ENCODE measurements at regions not wholly inside any gene's neighbourhood (a gene's known extent, or its start where the extent isn't known, plus 50 kb on each side); places are given as distances from the start of the nearest gene placed in this dataset.

- no peaks in the 10 kb centered on the region for H3K36me3 ChIP-seq (ENCODE audit: control insufficient read depth in 2 of 4, insufficient read depth in 4 of 4, low read length in 3 of 4)
- no peak overlapping the region for H2AK5ac ChIP-seq (ENCODE audit: low read depth, low read length)
- H3K56ac ChIP-seq (replicated peaks; ENCODE audit: insufficient read length, low read depth, low read length): no peak overlapping the region
- WGBS, 2 experiments (ENCODE audit: extremely low coverage in 1 of 2, insufficient coverage in 1 of 2, insufficient read length in 1 of 2, insufficient replicate concordance in 2 of 2, low coverage in 1 of 2, low lambda C conversion rate in 2 of 2, missing lambda C conversion rate in 1 of 2): 84% methylated on average over 5 of the region's 5 CpGs; no CpG with 5 or more reads in 1 of the 2 experiments
- no peak overlapping the region for H2BK15ac ChIP-seq (ENCODE audit: low read length)
- H3K23ac ChIP-seq (ENCODE audit: insufficient read length): no peak overlapping the region
- H3K27ac ChIP-seq (ENCODE audit: low read depth, low read length): no peak overlapping the region
- no peak overlapping the region for H3K4me3 ChIP-seq (ENCODE audit: extremely low read depth in 1 of 4, insufficient read depth in 2 of 4, low read depth in 3 of 4, low read length in 4 of 4)
- H2BK12ac ChIP-seq (ENCODE audit: low read depth, low read length): no peak overlapping the region
- H4K20me1 ChIP-seq (replicated peaks in 1 of 2; ENCODE audit: control insufficient read depth in 1 of 2, insufficient read depth in 2 of 2, low read length in 2 of 2): peaks cover 0 to 2% of the 10 kb centered on the region in 2 experiments
- H4K91ac ChIP-seq (replicated peaks; ENCODE audit: insufficient read length, low read length): no peak overlapping the region
- no peaks in the 10 kb centered on the region for H3K79me1 ChIP-seq (ENCODE audit: low read depth, low read length)
- H3K18ac ChIP-seq (ENCODE audit: extremely low read depth, low read length): no peak overlapping the region
- H3K4me2 ChIP-seq (ENCODE audit: insufficient read depth in 1 of 2, low read depth in 2 of 2, low read length in 2 of 2): no peak overlapping the region
- no peak overlapping the region for H4K5ac ChIP-seq (ENCODE audit: insufficient read length, low read depth, low read length)
- H3K23me2 ChIP-seq (ENCODE audit: low read depth, low read length): no peaks in the 10 kb centered on the region
- no peak overlapping the region for H3K14ac ChIP-seq (ENCODE audit: insufficient read length)
- no peak for DNase-seq (ENCODE audit: low read depth in 1 of 2, low spot score in 2 of 2)
- H3K9me3 ChIP-seq (ENCODE audit: insufficient read depth in 2 of 2, low read depth in 1 of 2, low read length in 1 of 2): no peaks in the 10 kb centered on the region
- ChIA-PET POLR2A (ENCODE audit: partially characterized antibody) (no interaction called here), CTCF (ENCODE audit: partially characterized antibody) (interaction anchor here (0.7 to 0.8 kb wide), 2 partner anchors 399 to 828 kb away, joined by 3 to 4 read pairs; no protein-coding TSS in a partner anchor)
- H3K9ac ChIP-seq (replicated peaks in 1 of 4; ENCODE audit: extremely low read depth in 1 of 4, low read depth in 3 of 4, low read length in 3 of 4): no peak overlapping the region
- no peak overlapping the region for H2BK20ac ChIP-seq (ENCODE audit: low read length)
- no peak overlapping the region for H2BK120ac ChIP-seq (replicated peaks; ENCODE audit: low read depth, low read length)
- H4K8ac ChIP-seq (ENCODE audit: extremely low read depth, insufficient read depth, low read length): no peak overlapping the region
- no peaks in the 10 kb centered on the region; a peak in 1 of 7 replicates for H3K27me3 ChIP-seq (replicated peaks in 1 of 4; ENCODE audit: control insufficient read depth in 3 of 4, extremely low read depth in 1 of 4, insufficient read depth in 3 of 4, low read length in 3 of 4)
- no peak for FAIRE-seq
- no peaks in the 10 kb centered on the region for H3K4me1 ChIP-seq (replicated peaks in 1 of 4; ENCODE audit: control insufficient read depth in 3 of 4, insufficient read depth in 4 of 4, low read length in 3 of 4)
- no peak overlapping the region for H3K4ac ChIP-seq (replicated peaks; ENCODE audit: insufficient read length, low read depth, low read length)
- H2BK5ac ChIP-seq (ENCODE audit: low read depth, low read length): no peak overlapping the region
- no peaks in the 10 kb centered on the region for H3K79me2 ChIP-seq (ENCODE audit: control insufficient read depth in 1 of 2, insufficient read depth in 2 of 2, low read length in 2 of 2)
- H2AFZ ChIP-seq (ENCODE audit: low read length): no peak overlapping the region
- TF ChIP-seq RXRA (IDR thresholded peaks at IDR 0.05; ENCODE audit: insufficient read depth, low read depth, low read length) (no peak), EGR1 (IDR thresholded peaks at IDR 0.05; ENCODE audit: borderline replicate concordance, low read depth, low read length) (no peak), BRCA1 (IDR thresholded peaks at IDR 0.05; ENCODE audit: low read depth, low read length) (no peak), ASH2L (IDR thresholded peaks at IDR 0.05; ENCODE audit: low read length) (no peak), CHD1 (IDR thresholded peaks at IDR 0.05; ENCODE audit: low read depth, low read length) (no peak), SP1 (IDR thresholded peaks at IDR 0.05; ENCODE audit: low read depth, low read length) (no peak)
Observed at GRCh38 chr1:232875536-232875935, 70.3 kb downstream of the MAP10 start.
